ENCODE measurements at regions not wholly inside any gene's neighbourhood (a gene's known extent, or its start where the extent isn't known, plus 50 kb on each side); places are given as distances from the start of the nearest gene placed in this dataset.
A peak's percentile ranks its signal among the peaks of the same experiment; 100 is the strongest.

DNA sequence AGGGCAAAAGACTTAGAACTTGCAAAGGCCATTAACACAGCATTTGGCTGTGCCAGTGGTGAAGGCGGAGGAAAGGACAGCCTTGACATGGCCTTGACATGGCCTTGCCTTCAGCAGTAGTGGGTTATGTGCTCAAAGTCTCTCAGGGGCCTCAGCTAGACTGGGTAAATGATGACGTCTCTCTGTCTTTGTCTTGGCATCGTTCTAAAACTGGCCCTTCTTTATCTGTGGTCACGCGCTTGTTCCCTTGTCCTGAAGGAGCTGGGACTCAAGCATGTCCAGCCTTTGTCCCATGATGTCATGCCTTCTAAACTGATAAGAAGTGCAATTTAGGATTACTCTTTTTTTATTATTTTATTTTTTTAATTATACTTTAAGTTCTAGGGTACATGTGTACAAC is 88.7 kb upstream of the ATP10B start:
- DNase-seq, result no peak

DNA sequence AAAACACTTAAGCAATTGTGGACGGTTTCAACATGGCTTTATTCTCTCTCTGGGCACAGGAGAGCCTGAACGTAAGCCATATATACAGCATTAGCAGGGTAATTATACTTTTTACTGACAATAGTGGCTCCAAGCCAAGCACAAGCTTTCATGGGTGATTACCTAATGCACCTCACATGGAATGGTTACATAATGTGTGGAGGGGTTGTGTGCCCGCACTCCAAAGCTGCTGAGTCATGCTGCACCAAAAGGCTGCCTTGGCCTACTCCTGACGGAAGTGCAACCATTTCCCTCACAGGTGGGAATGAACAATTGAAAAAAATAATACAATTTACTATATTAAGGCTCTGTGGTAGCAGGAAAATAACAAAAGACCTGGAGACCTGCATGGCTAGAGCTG is 86.5 kb upstream of the ATP10B start:
- peak in 1 of 3 experiments; percentile 22 for DNase-seq

DNA sequence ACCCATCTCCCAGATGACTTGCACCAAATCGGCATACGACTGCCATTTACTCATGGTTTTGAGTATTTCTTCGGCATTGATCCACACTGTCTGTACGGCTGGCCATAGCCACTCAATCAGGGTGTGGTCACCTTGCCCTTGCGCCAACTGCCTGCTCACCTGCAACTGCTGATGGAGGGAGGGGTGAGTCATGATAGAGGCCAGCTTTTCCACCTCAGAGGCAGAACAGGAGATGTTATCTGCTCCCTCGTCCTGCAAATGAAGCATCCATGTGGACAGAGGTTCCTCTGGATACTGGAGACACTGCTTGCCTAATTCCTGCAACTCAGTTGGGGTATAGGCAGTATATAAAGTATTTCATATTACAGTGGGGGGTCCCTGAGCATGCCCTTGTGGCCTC is 85.6 kb upstream of the ATP10B start:
- no peak for DNase-seq

DNA sequence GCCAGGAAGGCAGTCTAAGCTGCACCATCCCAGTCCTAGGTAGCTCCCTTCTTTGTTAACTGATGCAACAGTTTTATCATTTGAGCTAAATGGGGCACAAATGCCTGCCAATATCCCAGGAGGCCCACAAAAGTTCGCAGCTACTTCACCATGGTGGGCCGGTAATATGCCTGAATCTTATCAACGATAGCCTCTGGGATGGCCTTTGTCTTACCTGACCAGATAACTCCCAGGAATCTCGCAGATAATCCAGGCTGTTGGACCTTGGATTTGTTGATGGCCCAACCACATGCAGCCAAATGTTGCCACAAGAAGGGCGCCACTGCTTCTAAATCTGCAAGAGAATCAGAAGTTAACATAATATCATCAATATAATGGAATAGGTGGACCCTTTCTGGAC is 83.8 kb upstream of the ATP10B start:
- DNase-seq, result no peak

DNA sequence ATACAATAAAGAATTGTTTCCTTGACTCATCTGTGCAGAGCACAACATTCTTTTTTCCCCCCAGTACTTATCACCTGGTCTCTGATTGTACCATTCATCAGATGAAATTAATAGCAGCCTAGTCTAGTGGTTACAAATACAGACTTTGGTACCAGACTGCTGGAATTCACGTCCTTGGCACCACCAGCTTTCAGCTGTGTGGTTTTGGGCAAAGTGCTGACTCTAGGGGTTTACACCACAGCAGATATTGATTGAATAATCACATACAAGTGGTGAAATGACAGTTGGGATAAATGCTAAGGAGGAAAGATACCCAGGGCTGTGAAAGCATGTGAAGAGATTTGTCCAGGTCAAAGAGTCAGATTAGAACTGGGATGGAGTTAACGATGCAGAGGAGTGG is 79.3 kb upstream of the ATP10B start:
- DNase-seq, result no peak

DNA sequence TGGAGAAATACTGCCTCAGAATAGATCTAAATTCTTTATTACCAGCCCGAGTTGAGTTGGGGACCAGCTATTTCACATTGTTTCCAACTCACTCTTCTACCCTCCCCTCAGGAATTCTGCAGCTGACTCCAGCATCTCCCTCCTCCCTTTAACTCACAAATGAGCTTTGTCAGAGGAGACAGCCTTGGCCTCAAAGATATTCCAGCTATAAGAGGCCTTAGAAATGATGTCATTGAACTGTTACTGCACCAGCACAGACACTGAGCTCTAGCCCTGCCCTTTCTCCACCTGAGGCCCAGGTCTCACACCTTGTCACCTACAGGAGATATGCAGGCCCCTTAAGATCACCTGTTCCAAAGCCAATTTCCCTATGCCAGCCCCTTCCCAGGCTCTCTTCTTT is 78.4 kb upstream of the ATP10B start:
- no peak for DNase-seq

DNA sequence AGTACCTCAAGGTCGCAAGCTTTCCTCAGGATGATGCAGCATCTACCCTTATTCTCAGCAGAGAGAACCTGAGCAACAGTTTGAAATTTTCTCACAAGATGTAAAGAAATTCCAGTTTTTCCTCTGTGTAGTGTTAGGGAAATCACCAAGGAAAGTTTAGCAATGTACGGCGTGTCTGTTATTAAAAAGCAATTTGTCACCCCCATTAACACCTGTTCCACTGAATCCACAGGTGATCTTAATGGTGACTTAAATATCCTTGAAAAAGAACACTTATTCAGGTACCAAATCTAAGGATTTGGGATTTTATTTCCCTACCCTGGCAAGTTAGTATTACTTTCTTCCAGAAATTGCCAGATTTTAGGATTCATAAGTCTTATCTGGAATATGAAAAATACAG is 77.9 kb upstream of the ATP10B start:
- DNase-seq, result no peak

DNA sequence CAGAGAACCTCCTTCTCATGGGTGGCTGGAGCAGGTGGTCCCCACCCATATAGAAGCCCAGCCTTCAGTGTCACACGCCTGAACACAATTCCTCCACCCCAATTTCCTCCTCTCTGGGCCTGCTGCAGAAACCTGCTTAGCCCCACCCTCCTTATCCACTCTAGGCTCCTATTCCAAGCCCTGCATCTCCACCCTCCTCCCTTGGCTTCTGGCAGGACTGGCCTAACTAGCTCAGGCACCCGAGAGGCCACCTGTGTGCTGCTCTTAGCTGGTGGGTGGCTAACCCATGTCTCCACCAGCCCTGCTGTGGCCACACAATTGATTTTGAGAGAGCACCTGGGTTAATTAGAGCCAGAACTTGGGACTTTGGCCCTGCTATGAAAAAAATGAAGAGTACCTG is 77.3 kb upstream of the ATP10B start:
- DNase-seq, result no peak

DNA sequence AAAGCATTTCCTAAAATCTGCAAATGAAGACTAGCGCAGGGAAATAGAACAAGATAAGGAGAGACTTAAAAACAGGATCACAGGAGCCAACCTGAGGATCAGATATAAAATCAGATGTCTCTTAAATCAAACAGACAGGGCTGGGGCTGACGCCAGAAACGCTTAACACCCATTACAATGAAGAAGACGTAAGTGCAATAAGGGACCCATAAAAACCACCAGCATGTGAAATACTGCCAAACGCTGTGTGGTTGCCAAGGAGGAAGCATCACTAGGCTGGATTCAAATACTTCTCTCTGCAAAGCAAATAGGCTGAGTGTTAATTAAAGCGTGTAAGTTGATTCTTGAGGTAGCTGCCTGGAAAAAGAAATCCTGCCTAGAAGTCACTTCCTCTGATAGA is 74.4 kb upstream of the ATP10B start:
- peak; percentile 61 to 96 (median 91) for DNase-seq

DNA sequence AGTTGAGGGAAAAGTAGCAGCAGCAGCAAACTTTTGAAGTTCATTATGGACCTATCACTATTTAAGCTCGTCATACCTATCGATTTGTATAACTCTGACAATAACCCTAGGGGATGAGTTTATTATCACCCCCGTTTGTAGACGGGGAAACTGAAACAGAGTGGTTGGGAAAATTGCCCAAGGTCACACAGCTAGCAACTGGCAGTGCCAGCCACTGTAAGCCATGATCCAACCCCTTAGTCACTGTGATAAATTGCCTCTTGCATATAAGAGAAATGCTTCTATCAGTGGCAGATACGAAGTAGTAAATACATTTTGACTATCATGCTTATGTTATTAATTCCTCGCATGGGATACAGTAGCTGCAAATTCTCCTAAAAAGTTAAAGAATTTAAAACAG is 73.3 kb upstream of the ATP10B start:
- DNase-seq, result no peak

DNA sequence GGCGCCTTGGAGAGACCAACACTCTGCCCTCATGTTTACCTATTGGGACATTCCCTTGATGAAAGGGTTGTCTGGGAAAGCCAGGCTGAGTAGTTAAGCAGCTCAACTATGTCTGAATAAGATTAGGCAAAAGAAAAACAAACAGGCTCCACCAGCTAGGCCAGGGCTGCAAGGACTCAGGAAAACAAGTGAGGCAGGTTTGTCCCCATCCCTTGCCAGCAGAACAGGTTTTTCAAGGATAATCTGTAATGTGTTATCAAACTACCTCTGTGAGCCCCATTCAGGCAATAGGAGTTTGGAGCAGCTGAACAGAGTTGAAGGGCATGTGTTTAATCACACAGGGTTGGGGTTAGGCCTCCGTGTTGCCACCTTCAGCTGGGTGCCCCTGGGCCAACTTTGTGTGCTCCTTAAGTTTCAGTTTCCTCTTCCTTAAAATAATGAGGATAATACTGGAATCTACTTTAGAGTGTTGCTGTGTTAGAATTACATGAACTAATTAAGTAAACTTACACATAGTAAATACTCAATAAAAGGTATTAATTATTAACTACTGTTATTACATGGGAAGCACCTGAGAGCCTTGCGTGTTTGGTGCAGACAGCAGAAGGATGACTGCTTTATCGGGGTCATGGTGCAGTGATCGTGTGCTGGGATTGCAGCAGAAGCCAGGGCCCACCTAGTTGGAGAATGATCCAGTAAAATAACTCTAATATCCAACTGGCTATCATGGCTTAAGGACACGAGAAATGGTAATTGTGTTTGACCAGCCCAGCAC is 72.1 kb upstream of the ATP10B start:
- peak in 2 of 3 experiments; percentile 24 to 70 for DNase-seq

DNA sequence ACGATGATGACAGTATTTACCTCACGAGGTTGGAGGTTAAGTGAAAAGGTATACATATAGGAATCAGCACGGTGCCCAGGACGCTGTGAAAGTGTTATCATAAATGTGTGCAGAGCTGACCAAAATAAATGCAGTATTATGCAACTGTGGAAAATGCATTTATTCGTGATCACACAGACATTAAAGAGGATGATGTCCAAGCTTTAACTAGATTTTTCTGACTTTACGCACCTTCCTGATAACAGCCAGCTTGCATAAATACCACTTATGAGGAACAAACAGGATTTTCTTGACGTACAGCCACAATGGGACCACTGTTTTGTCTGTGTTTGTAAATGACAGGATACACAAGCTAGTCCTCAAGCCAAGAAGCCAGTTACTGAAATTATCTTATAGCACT is 71.4 kb upstream of the ATP10B start:
- no peak for DNase-seq

DNA sequence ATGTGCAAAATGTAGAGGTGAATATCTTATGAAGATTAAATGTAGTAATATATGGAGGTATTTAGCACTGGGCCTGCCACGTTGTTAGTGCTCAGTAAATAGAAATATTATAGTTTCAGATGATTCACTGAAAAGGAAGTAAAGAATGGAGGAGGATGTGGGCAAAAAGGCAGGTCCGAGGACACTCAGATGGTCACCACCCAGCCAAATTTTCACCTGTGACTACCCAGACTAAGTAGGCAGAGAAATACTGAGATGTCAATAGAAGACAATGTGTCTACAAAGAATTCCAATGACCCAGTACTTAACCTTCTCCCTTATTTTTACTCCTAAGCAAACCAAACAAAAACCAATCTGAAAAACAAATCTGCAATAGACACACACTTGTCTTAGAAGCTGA is 70.3 kb upstream of the ATP10B start:
- no peak for DNase-seq

DNA sequence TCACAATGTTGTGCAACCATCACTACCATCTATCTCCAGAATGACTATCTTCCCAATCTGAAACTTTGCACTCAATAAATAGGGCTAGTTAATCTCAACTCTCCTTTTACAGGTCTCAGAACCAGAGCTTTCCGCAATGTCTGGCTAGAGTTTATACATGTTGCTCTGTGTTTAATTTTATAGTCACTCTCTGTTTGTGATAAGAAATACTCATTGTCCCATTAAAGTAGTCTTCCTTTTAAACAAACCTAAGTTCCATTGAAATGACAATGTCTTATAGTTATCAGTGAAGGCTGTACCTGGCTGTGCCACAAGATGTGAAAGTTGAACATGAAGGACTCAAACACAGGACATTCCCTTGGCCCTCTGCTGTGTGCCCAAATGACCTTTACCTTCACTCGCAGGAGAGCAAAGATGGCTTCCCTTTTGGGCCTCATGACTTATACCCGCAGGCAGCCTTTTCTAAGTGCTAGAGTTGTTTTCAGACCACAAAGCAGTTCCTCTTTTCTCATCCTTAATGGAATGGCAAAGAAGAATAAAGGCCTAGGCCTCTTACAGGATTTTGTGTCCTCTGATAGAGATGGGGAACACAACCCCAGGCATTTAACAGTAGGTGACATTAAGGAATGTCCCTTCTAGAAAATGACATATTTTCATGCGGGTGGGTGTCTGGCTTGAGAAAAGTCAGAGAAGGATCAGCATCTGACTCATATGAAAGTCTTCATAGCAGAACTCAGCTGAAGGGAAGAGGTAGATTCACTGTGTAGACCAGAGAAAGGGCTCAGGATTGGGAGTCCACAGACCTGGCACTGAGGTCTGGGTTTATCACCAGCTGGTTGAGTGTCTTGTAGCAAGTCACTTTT is 69.6 kb upstream of the ATP10B start:
- no peak for DNase-seq

DNA sequence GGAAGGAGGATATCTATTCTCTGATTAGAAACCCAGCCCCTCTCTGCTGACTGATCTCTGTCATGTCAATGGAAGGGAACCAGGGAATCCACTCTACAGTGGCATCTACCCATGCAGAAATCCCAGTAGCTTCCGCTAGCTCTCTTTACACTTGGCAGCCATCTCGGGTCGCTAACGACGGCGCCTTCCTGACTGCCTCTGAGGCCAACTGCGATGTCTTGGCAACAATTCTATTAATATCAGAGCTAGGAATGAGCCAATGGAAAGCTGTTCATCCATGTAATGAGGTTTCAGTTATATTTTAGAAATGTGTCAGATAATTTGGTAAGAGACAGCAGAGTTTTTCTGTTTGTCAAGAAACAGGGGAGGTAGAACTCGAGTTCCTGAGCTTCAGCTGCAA is 67.6 kb upstream of the ATP10B start:
- DNase-seq, result no peak

DNA sequence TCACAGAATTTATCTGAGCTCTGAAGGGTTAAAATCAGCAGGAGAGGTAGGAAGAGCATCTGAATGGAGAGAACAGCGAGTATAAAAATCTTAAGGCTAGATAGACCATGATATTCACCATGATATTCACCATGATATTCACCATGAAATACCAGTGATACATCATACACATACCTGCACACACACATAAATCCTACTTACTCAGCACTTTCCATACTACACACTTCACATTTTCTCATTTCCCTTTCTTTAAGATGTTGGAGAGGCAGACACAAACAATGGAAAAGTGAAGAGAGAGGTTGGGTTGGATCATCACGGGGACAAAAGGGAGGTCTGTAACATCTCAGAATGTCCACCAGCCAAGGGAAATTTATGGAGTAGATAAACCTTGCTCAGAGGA is 66.4 kb upstream of the ATP10B start:
- DNase-seq, result no peak

DNA sequence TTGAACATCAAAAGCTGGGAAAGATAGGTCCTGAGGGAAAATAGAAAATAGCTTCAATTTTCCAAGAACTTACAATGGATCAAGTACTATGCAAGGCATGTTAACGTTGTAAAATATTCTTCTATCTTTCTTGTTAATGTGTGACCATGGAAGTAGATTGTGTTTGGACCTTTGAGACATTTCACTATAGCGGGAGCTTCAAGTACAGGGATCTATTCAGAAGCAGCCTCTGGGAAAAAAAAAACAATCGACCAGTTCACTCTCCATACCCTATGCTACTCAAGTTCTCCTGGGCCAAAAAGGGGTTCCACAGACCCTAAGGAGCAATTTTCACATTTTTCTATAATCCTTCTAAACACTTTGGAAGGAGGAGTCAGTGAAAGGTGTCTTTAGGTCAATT is 54.1 kb upstream of the ATP10B start:
- DNase-seq, result no peak

DNA sequence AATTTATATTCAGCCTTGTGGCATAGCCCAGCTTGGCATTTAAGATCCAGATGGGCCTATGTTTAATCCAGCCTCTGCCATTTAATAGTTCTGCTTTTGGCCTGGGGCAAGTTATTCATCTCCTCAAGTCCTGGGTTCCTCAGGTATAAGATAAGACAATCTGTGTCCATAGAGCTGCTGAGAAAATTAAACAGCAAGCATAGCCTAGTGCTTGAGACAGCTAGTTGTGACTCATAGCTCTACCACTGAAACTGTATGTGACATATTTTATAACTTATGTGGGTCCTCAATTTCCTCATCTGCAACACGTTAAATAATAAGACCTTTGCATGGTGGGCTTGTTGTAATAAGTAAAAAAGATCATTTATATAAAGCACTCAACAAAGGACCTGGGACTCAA is 53.3 kb upstream of the ATP10B start:
- DNase-seq, result no peak

DNA sequence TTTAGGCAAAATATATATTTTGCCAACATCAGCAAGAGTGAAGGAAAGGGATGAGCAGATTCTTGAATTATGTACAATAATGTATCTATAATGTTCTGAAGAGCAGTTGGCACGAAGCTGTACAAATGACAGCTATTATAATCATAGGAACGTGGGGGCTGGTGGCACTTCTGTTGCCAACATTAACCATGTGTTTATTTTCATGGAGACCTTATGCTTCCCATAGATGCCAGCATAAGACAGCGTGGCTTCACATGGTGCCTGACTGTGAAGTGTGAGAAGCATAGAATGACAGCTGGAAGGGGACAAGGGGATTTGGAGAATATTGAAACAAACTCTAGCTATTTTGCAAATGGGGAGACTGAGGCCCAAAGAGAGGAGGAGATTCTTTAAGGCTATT is 52.6 kb upstream of the ATP10B start:
- DNase-seq, result no peak

DNA sequence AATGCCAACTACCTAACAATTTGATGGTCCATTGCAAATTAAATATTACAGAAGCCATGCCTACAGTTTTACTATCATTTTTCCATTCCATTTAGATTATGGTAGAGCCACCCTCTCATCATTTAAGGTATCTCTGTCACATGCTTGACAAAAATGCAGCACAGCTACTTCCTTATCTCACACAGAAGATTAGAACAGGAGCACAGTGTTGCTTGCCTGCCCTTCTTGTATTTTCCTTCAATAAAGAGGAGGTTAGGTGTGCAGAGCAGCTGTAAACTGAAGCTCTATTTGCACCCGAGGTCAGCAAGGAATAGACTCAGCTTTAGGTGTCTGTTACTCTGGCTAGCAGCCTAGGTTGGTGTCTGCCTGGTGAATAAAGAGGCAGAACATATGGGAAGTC is 51.5 kb upstream of the ATP10B start:
- DNase-seq, result peak in 1 of 3 experiments; percentile 27

DNA sequence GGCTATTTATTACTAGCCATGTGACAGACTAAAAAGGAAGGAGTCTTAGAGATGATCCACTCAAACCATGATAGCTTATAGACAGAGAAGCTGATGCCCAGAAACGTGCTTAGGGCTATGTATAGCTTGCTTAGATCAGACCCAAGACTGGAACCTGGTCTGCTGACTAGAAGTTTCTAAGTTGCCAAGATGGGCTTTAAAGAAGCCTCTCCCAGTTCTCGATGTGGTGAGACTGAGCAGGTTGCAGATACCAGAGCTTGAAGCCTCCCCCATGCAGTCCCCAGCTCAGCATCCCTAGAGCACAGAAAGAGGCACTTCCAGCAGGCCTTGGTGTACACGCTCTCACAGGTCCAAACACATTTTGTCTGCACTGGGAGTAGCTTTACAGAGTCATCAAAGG is 51.1 kb upstream of the ATP10B start:
- no peak for DNase-seq
